ENCODE measurements at regions not wholly inside any gene's neighbourhood (a gene's known extent, or its start where the extent isn't known, plus 50 kb on each side); places are given as distances from the start of the nearest gene placed in this dataset.

DNA sequence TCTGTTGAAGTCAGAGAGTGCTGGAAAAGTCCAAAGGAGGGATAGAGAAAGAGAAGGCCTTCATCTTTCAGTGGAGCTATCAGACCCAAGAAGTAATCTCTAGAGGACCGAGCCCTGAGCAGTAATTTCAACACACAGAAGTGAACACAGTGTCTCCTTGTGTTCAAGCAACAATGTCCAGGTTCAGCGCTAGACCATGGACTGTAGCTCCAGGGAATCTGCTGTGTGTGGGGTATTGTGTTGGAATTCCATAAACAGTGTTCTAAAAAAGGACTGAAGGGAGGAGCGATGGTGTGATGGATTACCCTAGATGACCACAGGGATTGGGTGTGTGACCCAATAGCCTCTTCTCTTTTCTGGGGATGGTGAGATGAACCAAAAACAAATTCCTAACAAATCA, 165.9 kb downstream of the BLID start:
- TF ChIP-seq TEAD4 (IDR thresholded peaks at IDR 0.05) (no peak), REST (IDR thresholded peaks at IDR 0.05; ENCODE audit: low read depth) (peak; percentile 53; the same call in 1 of the 2 replicates)

GRCh38 chr11:121946514-121946913, 169.5 kb downstream of the BLID start:
- TF ChIP-seq FOXM1 (IDR thresholded peaks at IDR 0.05; ENCODE audit: borderline replicate concordance, low read depth) = no peak
- no peak for TF ChIP-seq USF1 (IDR thresholded peaks at IDR 0.05)
- TF ChIP-seq MAX (IDR thresholded peaks at IDR 0.05) = no peak
- no peak for TF ChIP-seq TAF1 (IDR thresholded peaks at IDR 0.05; ENCODE audit: low read depth)

- no peak for TF ChIP-seq USF1 (IDR thresholded peaks at IDR 0.05)
- no peak for TF ChIP-seq MAX (IDR thresholded peaks at IDR 0.05)
- TF ChIP-seq FOXM1 (IDR thresholded peaks at IDR 0.05; ENCODE audit: borderline replicate concordance, low read depth) = no peak
- no peak for TF ChIP-seq YY1 (IDR thresholded peaks at IDR 0.05; ENCODE audit: low read depth)
- TF ChIP-seq TCF12 (IDR thresholded peaks at IDR 0.05; ENCODE audit: low read depth) = no peak
- TF ChIP-seq EGR1 (IDR thresholded peaks at IDR 0.05) = no peak
- TF ChIP-seq NFIC (IDR thresholded peaks at IDR 0.05) = no peak
- no peak for TF ChIP-seq ZBTB7A (IDR thresholded peaks at IDR 0.05; ENCODE audit: low read depth)
These were observed 171.3 kb downstream of the BLID start for GRCh38 chr11:121944556-121945230.

- TF ChIP-seq MAX (IDR thresholded peaks at IDR 0.05) (no peak), CEBPB (IDR thresholded peaks at IDR 0.05) (no peak), YY1 (IDR thresholded peaks at IDR 0.05; ENCODE audit: low read depth) (no peak), TCF12 (IDR thresholded peaks at IDR 0.05; ENCODE audit: low read depth) (no peak), ZBTB7A (IDR thresholded peaks at IDR 0.05; ENCODE audit: low read depth) (no peak), REST (IDR thresholded peaks at IDR 0.05; ENCODE audit: low read depth) (no peak), TEAD4 (IDR thresholded peaks at IDR 0.05) (no peak), TAF1 (IDR thresholded peaks at IDR 0.05; ENCODE audit: low read depth) (no peak), EGR1 (IDR thresholded peaks at IDR 0.05) (no peak)
These were observed 177.9 kb downstream of the BLID start for GRCh38 chr11:121938076-121938475.

- TF ChIP-seq EGR1 (IDR thresholded peaks at IDR 0.05) (no peak), CEBPB (IDR thresholded peaks at IDR 0.05) (no peak)
These were observed 179.1 kb downstream of the BLID start for GRCh38 chr11:121936781-121937447.

DNA sequence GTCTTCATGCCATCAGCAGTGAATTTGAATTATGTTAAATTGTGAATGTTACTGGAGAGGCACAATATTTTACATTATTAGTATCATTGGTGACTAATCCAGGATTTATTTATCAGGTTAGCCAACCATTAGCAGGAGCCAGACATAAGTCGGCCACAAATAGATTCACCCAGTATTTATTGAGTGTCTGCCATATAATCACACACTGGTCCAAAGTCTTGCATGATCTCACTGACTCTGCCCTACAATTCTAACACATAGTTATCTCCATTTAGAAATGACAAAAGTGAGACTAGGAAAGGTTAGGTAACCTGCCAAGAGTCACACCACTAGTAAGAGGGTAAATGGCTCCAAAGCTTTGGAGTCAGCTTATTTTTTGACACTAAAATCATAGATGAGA, 179.6 kb downstream of the BLID start:
- no peak for TF ChIP-seq MAX (IDR thresholded peaks at IDR 0.05)
- no peak for TF ChIP-seq EP300 (IDR thresholded peaks at IDR 0.05; ENCODE audit: borderline replicate concordance)
- TF ChIP-seq TAF1 (IDR thresholded peaks at IDR 0.05; ENCODE audit: low read depth) = no peak
- TF ChIP-seq ZBTB7A (IDR thresholded peaks at IDR 0.05; ENCODE audit: low read depth) = no peak
- TF ChIP-seq NFIC (IDR thresholded peaks at IDR 0.05) = no peak

- TF ChIP-seq EP300 (IDR thresholded peaks at IDR 0.05; ENCODE audit: borderline replicate concordance) (no peak), EGR1 (IDR thresholded peaks at IDR 0.05) (no peak), TCF12 (IDR thresholded peaks at IDR 0.05; ENCODE audit: low read depth) (no peak), TEAD4 (IDR thresholded peaks at IDR 0.05) (no peak), TAF1 (IDR thresholded peaks at IDR 0.05; ENCODE audit: low read depth) (no peak), FOXM1 (IDR thresholded peaks at IDR 0.05; ENCODE audit: borderline replicate concordance, low read depth) (no peak), RAD21 (IDR thresholded peaks at IDR 0.05; ENCODE audit: low read depth) (no peak), ZBTB7A (IDR thresholded peaks at IDR 0.05; ENCODE audit: low read depth) (no peak), NFIC (IDR thresholded peaks at IDR 0.05) (no peak), CREB1 (IDR thresholded peaks at IDR 0.05; ENCODE audit: low read depth) (no peak)
These were observed 182.3 kb downstream of the BLID start for GRCh38 chr11:121933694-121934093.
